ENCODE measurements at regions not wholly inside any gene's neighbourhood (a gene's known extent, or its start where the extent isn't known, plus 50 kb on each side); places are given as distances from the start of the nearest gene placed in this dataset.

- DNase-seq (ENCODE audit: extremely low read depth, low read depth) = no peak
These were observed 344.0 kb downstream of the KCTD12 start for GRCh38 chr13:76542176-76542575.

DNA sequence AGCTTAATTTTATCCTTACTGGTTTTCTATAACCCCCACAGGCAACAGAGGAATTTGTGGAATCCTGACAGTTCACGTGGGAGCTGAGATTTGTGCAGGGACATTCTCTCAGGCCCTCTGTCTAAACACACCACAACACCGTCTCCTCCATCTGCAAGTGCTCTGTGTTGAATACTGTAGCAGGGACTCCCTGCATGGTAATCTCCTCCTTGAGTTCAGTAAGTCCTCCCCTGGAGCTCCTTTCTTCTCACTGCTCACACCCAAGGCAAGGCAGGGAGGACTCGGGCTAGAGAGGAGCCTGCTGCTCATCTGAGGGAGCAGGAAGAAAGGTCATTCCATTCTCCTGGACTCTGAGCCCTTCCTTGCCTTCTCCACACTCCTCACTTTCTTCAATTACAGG lies 348.2 kb downstream of the KCTD12 start:
- DNase-seq (ENCODE audit: extremely low read depth, low read depth) = no peak
- TF ChIP-seq, protein P1, sequence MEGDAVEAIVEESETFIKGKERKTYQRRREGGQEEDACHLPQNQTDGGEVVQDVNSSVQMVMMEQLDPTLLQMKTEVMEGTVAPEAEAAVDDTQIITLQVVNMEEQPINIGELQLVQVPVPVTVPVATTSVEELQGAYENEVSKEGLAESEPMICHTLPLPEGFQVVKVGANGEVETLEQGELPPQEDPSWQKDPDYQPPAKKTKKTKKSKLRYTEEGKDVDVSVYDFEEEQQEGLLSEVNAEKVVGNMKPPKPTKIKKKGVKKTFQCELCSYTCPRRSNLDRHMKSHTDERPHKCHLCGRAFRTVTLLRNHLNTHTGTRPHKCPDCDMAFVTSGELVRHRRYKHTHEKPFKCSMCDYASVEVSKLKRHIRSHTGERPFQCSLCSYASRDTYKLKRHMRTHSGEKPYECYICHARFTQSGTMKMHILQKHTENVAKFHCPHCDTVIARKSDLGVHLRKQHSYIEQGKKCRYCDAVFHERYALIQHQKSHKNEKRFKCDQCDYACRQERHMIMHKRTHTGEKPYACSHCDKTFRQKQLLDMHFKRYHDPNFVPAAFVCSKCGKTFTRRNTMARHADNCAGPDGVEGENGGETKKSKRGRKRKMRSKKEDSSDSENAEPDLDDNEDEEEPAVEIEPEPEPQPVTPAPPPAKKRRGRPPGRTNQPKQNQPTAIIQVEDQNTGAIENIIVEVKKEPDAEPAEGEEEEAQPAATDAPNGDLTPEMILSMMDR (IDR thresholded peaks at IDR 0.05; ENCODE audit: low read depth, low read length) = no peak

More at GRCh38 chr13:76542176-76542575, 344.0 kb downstream of the KCTD12 start:
- TF ChIP-seq, protein P1 (IDR thresholded peaks at IDR 0.05; ENCODE audit: low read depth, low read length) = no peak

DNA sequence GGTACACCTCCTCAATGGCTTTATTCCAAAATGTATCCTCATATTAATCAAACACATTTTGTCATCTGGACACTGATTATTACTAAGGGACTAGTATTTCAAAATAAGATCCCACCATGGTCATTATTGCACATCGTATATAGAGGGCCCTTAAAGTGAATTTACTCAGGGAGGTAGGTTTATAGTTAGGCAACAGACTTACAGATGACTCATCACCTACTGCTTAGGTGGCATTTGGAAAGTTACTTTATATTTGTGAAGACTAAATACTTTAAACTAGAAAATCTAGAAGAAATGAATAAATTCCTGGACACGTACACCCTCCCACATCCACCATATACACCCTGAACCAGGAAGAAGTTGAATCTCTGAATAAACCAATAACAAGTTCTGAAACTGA lies 353.0 kb downstream of the KCTD12 start:
- TF ChIP-seq, protein P1 (IDR thresholded peaks at IDR 0.05; ENCODE audit: low read depth, low read length) = no peak

GRCh38 chr13:76527041-76527440 lies 359.2 kb downstream of the KCTD12 start:
- TF ChIP-seq, protein P1 (IDR thresholded peaks at IDR 0.05; ENCODE audit: low read depth, low read length) = no peak
- DNase-seq (ENCODE audit: extremely low read depth, low read depth) = no peak

More for the DNA sequence above, 353.0 kb downstream of the KCTD12 start:
- DNase-seq (ENCODE audit: extremely low read depth, low read depth) = no peak

GRCh38 chr13:76523740-76524340 lies 362.4 kb downstream of the KCTD12 start:
- TF ChIP-seq, protein P1 (IDR thresholded peaks at IDR 0.05; ENCODE audit: low read depth, low read length) = no peak
- DNase-seq (ENCODE audit: extremely low read depth, low read depth) = no peak

DNA sequence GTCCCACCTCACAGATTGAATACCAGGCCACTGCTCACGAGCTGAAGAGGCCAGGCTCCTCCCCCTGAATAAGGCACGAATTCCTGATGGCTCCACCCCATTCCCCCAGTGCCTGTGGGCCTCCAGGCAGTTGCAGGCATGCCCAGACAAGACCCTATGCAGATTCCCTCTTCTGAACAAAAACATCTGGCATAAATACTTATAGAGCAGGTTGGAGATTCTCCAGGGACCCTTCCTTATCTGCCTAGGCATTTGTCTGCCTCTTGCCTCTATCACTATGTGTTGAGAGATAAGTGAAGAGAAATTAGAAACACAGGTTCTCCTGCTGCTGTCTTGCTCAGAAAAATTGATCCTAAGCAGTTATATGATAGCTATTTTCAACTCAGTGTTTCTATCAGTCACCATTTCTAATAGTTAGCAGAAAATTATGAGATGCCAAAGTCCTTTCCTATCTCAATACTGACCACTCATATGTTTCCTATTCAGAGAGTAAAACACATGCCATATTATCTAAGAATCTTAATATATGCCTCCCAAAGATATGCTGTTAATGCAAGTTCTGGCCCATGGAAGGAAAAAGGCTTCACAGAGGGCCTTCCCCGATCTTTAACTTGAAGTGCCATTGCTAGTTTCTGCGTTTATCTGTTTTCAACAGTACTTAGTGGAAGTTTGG lies 364.0 kb downstream of the KCTD12 start:
- DNase-seq (ENCODE audit: extremely low read depth, low read depth) = no peak
- TF ChIP-seq, protein P1 (IDR thresholded peaks at IDR 0.05; ENCODE audit: low read depth, low read length) = no peak

- TF ChIP-seq, protein P1 (IDR thresholded peaks at IDR 0.05; ENCODE audit: low read depth, low read length) = no peak
- DNase-seq (ENCODE audit: extremely low read depth, low read depth) = no peak
These were observed 366.5 kb downstream of the KCTD12 start for GRCh38 chr13:76519685-76520084.
